Esophagus muscularis mucosa (tissue), 3 donors: ENCODE measurements at regions not wholly inside any gene's neighbourhood (a gene's known extent, or its start where the extent isn't known, plus 50 kb on each side); places are given as distances from the start of the nearest gene placed in this dataset.
"Not testable (repeated sequence)": the region's sequence is repeated elsewhere in the genome, so short reads cannot be mapped to it uniquely, and the experiment has no call there.

ENCODE experiments used
- POLR2A ChIP-seq: fragments of 450-650 bp; IDR thresholded peaks from one replicate; pipeline ENCODE4 v1.6.1; 2017; ENCODE audit warnings: antibody characterized with exemption, moderate library complexity, mild to moderate bottlenecking, low read depth
- TF ChIP-seq, protein P1 (sequence below), 3 experiments: fragments of 200-600 bp in 2 of 3; fragments of 450-650 bp in 1 of 3; sonication (generic) in 2 of 3; IDR thresholded peaks; one replicate each; pipeline ENCODE4 v1.5.1; 2017 to 2019; ENCODE audit warnings: antibody characterized with exemption in 3 of 3, mild to moderate bottlenecking in 2 of 3, moderate library complexity in 1 of 3

DNA sequence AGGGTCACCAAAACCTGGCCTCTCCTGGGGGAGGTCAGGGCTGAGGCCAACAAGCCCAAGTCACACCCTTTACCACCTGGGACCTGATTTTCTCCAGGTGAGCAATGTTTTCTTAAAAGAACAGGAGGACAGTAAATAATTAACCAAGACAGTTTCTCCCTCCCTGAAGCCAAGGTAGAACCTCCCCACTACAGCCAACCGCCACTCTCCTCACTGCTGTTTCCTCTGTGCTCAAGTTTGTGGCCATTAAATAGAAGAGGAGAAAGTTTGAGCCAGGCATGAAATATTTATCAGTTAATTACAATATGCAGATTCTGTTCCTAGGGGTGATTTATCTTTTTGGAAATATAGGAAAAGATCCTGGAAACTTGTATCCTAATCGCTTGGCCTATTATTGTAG, 150.6 kb upstream of the ANKRD20A1 start:
- TF ChIP-seq, protein P1, sequence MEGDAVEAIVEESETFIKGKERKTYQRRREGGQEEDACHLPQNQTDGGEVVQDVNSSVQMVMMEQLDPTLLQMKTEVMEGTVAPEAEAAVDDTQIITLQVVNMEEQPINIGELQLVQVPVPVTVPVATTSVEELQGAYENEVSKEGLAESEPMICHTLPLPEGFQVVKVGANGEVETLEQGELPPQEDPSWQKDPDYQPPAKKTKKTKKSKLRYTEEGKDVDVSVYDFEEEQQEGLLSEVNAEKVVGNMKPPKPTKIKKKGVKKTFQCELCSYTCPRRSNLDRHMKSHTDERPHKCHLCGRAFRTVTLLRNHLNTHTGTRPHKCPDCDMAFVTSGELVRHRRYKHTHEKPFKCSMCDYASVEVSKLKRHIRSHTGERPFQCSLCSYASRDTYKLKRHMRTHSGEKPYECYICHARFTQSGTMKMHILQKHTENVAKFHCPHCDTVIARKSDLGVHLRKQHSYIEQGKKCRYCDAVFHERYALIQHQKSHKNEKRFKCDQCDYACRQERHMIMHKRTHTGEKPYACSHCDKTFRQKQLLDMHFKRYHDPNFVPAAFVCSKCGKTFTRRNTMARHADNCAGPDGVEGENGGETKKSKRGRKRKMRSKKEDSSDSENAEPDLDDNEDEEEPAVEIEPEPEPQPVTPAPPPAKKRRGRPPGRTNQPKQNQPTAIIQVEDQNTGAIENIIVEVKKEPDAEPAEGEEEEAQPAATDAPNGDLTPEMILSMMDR (IDR thresholded peaks at IDR 0.05), result not testable (repeated sequence)
- TF ChIP-seq POLR2A, result not testable (repeated sequence)
